T-helper 1 cell treated with Interleukin-12 subunit alpha and Interleukin-12 subunit beta and Interleukin-4 antibody, amounts not matched to agents 30 ng/mL and 1 ng/mL, for 36 hours (primary cell): ENCODE measurements at regions not wholly inside any gene's neighbourhood (a gene's known extent, or its start where the extent isn't known, plus 50 kb on each side); places are given as distances from the start of the nearest gene placed in this dataset.
"Not testable (repeated sequence)": the region's sequence is repeated elsewhere in the genome, so short reads cannot be mapped to it uniquely, and the experiment has no call there.

ENCODE experiments used
- intact Hi-C: fragments of 100-400 bp; cut with micrococcal nuclease; formaldehyde crosslinking; loops from one replicate; pipeline ENCODE4 v1.15.1; 2024

GRCh38 chr4:189731989-189732388, 208.7 kb upstream of the FRG1 start:
- intact Hi-C loops = not testable (repeated sequence)

- intact Hi-C loops = not testable (repeated sequence)
These were observed 207.2 kb upstream of the FRG1 start for GRCh38 chr4:189733507-189733906.

GRCh38 chr4:189734648-189735267, 205.9 kb upstream of the FRG1 start:
- intact Hi-C loops = not testable (repeated sequence)

GRCh38 chr4:189736656-189737055, 204.0 kb upstream of the FRG1 start:
- intact Hi-C loops = not testable (repeated sequence)

- intact Hi-C loops = not testable (repeated sequence)
These were observed 200.6 kb upstream of the FRG1 start for GRCh38 chr4:189740118-189740517.

GRCh38 chr4:189740873-189741272, 199.8 kb upstream of the FRG1 start:
- intact Hi-C loops = no loop called here

GRCh38 chr4:189753092-189753491, 187.6 kb upstream of the FRG1 start:
- intact Hi-C loops = not testable (repeated sequence)

GRCh38 chr4:189763583-189763982, 177.1 kb upstream of the FRG1 start:
- intact Hi-C loops = no loop called here

- intact Hi-C loops = no loop called here
These were observed 175.4 kb upstream of the FRG1 start for GRCh38 chr4:189765301-189765700.

- intact Hi-C loops = no loop called here
These were observed 174.9 kb upstream of the FRG1 start for GRCh38 chr4:189765736-189766135.

- intact Hi-C loops = no loop called here
These were observed 172.7 kb upstream of the FRG1 start for GRCh38 chr4:189767941-189768340.

- intact Hi-C loops = no loop called here
These were observed 171.5 kb upstream of the FRG1 start for GRCh38 chr4:189769131-189769530.

GRCh38 chr4:189771696-189772361, 168.8 kb upstream of the FRG1 start:
- intact Hi-C loops = no loop called here

- intact Hi-C loops = no loop called here
These were observed 166.8 kb upstream of the FRG1 start for GRCh38 chr4:189773909-189774308.

- intact Hi-C loops = no loop called here
These were observed 161.2 kb upstream of the FRG1 start for GRCh38 chr4:189779281-189779980.

- intact Hi-C loops = no loop called here
These were observed 160.3 kb upstream of the FRG1 start for GRCh38 chr4:189780391-189780790.

GRCh38 chr4:189784651-189785050, 156.0 kb upstream of the FRG1 start:
- intact Hi-C loops = no loop called here

GRCh38 chr4:189785257-189785656, 155.4 kb upstream of the FRG1 start:
- intact Hi-C loops = no loop called here

- intact Hi-C loops = no loop called here
These were observed 154.2 kb upstream of the FRG1 start for GRCh38 chr4:189786447-189786846.

GRCh38 chr4:189787216-189788031, 153.2 kb upstream of the FRG1 start:
- intact Hi-C loops = no loop called here

- intact Hi-C loops = loop anchor here (2.0 to 10.0 kb wide), 2 partner anchors 112 to 588 kb away; no protein-coding TSS in a partner anchor
These were observed 147.6 kb upstream of the FRG1 start for GRCh38 chr4:189792924-189793618.
